H54 (cell line): ENCODE measurements at regions not wholly inside any gene's neighbourhood (a gene's known extent, or its start where the extent isn't known, plus 50 kb on each side); places are given as distances from the start of the nearest gene placed in this dataset.

Source experiments
- DNase-seq: peaks from one replicate; pipeline ENCODE4 v3.0.0; 2011; ENCODE audit warnings: low spot score, mixed read lengths; ENCODE audit not compliant: insufficient read length
- FAIRE-seq: peaks from 3 replicates; lab custom pipeline; 2011; peaks lifted over from hg19 to GRCh38; lab: Jason Lieb, UNC
- POLR2A ChIP-seq: IDR thresholded peaks from 2 replicates; pipeline ENCODE4 v1.6.1; 2011; ENCODE audit warnings: low read depth, mild to moderate bottlenecking, low read length

DNA sequence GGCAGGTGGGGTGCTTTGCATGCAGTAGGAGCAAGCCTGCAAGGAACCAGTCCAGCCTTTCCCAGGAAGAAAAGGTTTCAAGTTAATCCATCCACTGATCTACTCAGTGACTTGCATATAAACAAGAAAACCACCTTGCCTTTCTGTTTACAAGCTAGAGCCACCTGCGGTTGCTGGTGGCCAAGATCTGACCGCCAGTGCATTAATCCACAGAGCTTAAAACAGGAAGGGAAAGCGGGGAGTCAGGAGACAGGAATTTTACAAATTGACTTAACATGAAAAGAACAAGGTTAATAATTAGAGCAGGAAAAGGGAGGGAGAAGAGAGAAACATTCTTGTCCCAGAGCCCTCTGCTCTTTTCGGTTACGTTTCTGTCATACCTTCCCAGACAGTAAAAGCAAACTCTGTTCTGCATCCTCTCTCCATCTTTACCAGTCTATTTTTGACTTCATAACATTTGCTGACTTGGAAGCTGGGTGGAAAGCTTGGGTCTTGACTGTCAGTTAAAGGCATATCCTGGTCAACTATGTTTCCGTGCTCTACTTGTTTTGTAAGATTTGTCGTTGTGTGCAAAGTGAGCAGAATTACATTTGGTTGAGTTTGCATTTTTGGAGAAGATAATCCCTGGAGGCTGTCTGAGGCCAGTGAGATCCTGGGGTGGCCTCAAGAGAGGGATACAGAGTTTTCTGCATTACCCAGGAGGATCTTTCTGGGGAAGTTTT is 760.6 kb downstream of the EFNB2 start:
- no peak for FAIRE-seq
- no peak for TF ChIP-seq POLR2A
- DNase-seq, result no peak

DNA sequence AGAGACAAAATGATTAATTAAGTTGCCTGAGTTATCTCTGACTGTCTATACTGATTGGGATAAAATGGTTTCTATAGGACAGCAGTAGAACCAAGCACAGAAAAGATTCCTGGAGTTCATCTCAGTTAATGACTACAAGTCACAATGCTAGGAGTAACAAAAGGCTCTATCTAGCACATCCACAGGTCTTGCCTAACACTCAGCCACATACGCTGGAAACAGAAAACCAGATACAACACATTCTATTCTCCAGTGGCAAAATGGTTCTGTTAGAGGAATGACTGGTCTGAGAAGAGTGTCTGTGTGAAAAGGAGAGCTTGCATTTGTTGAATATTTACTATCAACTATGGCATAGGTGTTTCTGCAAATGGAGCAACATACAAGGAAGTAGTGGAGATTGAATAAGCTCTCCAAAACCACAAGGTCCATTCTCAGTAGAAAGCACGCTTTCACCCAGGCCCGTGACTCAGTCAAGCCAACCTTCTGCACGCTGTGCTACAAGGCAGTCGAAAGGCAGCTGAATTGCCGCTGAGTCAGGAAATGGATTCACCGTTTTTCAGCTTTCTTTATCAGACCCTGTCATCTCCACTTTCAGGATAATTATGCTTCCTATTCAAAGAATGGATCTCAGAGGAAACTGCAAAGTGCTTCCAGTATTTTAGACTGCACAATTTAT is 761.5 kb downstream of the EFNB2 start:
- DNase-seq (peak; percentile 41), FAIRE-seq (peak; percentile 100)
- TF ChIP-seq POLR2A, result no peak

- TF ChIP-seq POLR2A, result no peak
- DNase-seq (no peak), FAIRE-seq (peak; percentile 85)
Measured at GRCh38 chr13:105773241-105773640, 762.2 kb downstream of the EFNB2 start.

DNA sequence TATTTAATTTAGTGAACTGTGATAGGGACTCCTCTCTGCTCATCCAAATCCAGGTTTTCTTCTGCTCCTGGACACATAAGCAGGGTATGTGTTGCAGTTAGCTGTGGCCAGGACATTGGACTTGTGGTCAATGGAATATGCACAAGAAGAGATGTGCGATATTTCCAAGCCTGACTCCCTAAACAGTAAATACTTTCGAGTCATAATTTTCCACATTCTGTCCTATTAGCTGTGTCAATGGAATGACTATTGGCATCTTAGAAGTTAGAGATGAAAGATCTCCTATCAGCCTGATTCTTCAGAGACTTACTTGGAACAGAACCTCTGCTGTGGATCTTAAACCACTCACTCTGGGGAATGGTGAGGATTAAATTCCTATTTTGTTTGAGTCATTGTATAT is 771.0 kb downstream of the EFNB2 start:
- DNase-seq, result no peak
- FAIRE-seq, result peak; percentile 82
- TF ChIP-seq POLR2A, result no peak

GRCh38 chr13:105763851-105764250 is 771.6 kb downstream of the EFNB2 start:
- no peak for TF ChIP-seq POLR2A
- DNase-seq, result no peak
- FAIRE-seq, result peak; percentile 69

GRCh38 chr13:105762096-105762495 is 773.4 kb downstream of the EFNB2 start:
- DNase-seq (no peak), FAIRE-seq (no peak)
- no peak for TF ChIP-seq POLR2A

DNA sequence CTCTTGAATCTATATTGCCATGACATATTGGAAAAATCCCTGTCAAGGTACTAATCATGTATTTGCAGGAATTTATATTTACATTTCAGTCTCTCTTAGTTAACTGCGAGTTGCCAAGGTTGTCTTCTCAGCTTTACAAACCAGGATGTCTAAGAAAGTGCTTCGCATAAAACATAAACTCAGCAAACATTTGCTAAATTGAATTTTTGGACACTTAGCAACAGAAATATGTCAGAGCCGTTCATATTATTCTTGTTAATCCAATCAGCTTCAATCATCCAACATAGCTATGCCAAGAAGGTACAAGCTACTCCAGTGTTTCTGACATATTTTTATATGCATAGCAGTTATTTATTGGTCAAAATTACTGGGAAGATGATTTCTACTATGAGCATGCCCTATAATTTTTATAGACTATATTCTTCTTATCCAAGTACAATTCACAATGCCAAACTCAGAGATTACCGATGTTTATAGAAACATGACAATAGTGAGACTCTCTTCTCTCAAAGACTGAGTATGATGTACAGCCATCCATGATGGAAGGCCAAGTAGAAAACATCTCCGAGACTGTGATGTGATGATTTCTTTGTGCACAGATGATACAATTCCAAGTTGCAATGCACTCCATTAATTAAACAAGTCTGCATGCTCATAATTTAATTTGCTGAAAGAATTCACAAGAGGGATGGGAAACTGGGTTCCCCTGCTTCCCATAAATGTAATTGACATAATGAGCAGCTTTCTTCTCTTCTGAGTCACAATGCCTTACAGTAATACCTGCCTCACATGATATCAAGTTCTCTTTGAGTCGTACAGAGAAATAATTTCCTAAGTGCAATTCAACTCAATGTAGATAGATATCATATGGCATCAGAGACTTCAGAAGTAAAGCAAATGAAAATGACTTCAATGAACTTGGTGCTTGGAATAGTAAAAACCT is 776.3 kb downstream of the EFNB2 start:
- no peak for TF ChIP-seq POLR2A
- FAIRE-seq, result no peak

GRCh38 chr13:105740739-105741138 is 794.7 kb downstream of the EFNB2 start:
- no peak for FAIRE-seq
- TF ChIP-seq POLR2A, result no peak
- DNase-seq, result no peak

More for the DNA sequence above, 776.3 kb downstream of the EFNB2 start:
- DNase-seq, result no peak

DNA sequence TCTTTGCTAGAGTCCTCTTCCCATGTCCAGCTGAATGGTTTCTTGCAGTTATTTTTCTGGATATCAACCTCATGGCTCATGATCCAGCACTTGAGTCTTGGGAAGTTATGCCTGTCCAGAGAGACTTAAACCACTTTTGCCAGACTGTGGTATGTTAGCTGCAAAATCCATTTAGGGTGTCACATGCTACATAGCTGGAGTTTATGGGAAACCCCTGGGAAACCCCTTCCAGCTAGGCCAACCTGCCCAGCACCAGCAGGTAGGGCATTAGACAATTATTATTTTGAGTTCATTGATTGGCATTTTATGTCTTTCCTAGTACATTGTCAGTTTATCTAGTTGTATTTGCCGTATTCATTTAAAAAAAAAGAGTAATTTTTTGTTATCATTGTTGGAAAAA is 797.8 kb downstream of the EFNB2 start:
- no peak for TF ChIP-seq POLR2A
- DNase-seq, result no peak
- peak; percentile 20 for FAIRE-seq

DNA sequence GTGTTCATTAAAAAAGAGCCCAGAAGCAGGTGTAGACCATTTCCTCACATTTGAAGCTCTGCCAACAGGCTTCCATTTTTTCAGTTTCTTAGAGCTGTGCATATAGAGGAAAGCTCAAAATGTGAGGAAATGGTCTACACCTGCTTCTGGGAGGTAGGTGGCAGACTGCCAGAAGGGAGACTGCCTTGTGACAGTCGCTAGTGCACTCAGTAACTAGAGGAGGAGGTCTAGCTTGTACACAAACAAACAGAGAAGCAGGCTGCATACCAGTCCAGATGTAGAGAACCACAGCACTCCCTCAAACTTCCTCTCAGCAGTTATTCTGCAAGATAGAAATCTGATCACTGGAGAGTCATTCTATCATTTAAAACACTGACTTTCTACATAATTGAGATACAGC is 800.2 kb downstream of the EFNB2 start:
- no peak for TF ChIP-seq POLR2A
- no peak for DNase-seq
- FAIRE-seq, result no peak

DNA sequence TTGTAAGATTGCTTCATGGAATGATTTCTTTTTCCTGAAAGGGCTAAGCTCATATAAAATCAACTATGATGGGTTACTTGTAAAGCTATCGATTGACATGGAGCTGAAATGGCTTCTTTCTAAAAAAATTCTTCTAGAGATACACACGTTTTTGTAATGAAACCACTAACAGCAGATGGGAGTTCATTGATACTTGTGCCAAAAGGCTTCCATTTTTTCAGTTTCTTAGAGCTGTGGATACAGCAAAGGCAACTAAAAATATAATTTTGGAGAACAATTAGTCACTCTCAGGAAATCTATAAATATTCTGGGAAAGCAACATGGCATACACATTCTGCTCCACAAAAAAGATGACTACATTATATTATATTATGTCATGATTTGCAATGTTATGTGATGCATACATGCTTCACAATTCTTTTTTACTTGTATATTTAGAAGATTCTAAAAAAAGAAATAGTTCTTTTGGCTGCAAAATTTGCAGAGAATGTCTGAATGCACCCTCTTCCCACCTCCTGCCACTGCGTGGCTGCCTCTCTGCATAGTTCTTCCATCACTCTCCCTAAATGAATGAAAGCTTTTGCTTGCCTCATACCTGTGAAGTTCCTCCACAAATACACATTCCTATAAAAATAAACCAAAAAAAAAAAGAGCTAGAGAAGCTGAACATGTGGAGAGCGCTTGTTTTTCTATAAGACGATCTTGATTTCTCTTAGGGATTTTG is 802.5 kb downstream of the EFNB2 start:
- no peak for DNase-seq
- FAIRE-seq, result no peak
- no peak for TF ChIP-seq POLR2A

- DNase-seq, result no peak
- TF ChIP-seq POLR2A, result no peak
- FAIRE-seq, result no peak
Measured at GRCh38 chr13:105725887-105726286, 809.6 kb downstream of the EFNB2 start.

- TF ChIP-seq POLR2A, result no peak
- DNase-seq (no peak), FAIRE-seq (no peak)
Measured at GRCh38 chr13:105721016-105721415, 814.4 kb downstream of the EFNB2 start.
